ENCODE measurements at regions not wholly inside any gene's neighbourhood (a gene's known extent, or its start where the extent isn't known, plus 50 kb on each side); places are given as distances from the start of the nearest gene placed in this dataset.

DNA sequence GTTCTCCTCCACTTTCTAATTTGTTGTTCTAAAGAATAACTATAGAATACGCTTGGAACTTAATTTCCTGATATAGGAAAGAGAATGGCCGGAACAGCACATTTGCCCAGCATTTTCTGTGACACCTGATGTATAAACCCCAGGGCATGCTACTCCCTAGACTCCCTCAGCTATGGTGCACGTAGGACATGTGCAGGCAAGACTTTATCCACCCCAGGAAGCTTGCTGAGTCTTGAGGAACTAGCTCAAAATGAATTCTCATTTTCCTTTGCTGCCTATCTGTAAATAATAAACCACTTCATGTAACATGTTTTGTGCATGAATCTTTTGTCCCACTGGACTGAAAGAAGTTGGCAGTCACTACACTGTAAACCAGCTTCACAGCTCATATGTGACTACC lies 535.8 kb upstream of the SLITRK1 start:
- TF ChIP-seq EP300 (IDR thresholded peaks at IDR 0.05) (no peak), POLR2AphosphoS5 (IDR thresholded peaks at IDR 0.05) (no peak), POLR2A (IDR thresholded peaks at IDR 0.05) (no peak)
- TF ChIP-seq, protein P1, sequence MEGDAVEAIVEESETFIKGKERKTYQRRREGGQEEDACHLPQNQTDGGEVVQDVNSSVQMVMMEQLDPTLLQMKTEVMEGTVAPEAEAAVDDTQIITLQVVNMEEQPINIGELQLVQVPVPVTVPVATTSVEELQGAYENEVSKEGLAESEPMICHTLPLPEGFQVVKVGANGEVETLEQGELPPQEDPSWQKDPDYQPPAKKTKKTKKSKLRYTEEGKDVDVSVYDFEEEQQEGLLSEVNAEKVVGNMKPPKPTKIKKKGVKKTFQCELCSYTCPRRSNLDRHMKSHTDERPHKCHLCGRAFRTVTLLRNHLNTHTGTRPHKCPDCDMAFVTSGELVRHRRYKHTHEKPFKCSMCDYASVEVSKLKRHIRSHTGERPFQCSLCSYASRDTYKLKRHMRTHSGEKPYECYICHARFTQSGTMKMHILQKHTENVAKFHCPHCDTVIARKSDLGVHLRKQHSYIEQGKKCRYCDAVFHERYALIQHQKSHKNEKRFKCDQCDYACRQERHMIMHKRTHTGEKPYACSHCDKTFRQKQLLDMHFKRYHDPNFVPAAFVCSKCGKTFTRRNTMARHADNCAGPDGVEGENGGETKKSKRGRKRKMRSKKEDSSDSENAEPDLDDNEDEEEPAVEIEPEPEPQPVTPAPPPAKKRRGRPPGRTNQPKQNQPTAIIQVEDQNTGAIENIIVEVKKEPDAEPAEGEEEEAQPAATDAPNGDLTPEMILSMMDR (IDR thresholded peaks at IDR 0.05) = no peak

All from upper lobe of left lung (tissue), 4 donors.